GM19238 (cell line): ENCODE measurements at regions not wholly inside any gene's neighbourhood (a gene's known extent, or its start where the extent isn't known, plus 50 kb on each side); places are given as distances from the start of the nearest gene placed in this dataset.
A peak's percentile ranks its signal among the peaks of the same experiment; 100 is the strongest.

ENCODE experiments used
- DNase-seq: peaks from one replicate; pipeline ENCODE4 v3.0.0; 2011; ENCODE audit warnings: low spot score; ENCODE audit not compliant: insufficient read length

GRCh38 chr18:22543769-22544168, 126.1 kb upstream of the CTAGE1 start:
- no peak for DNase-seq

- no peak for DNase-seq
Observed at GRCh38 chr18:22544626-22545025, 126.9 kb upstream of the CTAGE1 start.

GRCh38 chr18:22545066-22545760, 127.5 kb upstream of the CTAGE1 start:
- DNase-seq, result no peak

- DNase-seq, result no peak
Observed at GRCh38 chr18:22546905-22547570, 129.3 kb upstream of the CTAGE1 start.

GRCh38 chr18:22547807-22548561, 130.3 kb upstream of the CTAGE1 start:
- no peak for DNase-seq

GRCh38 chr18:22549260-22549937, 131.7 kb upstream of the CTAGE1 start:
- no peak for DNase-seq

- no peak for DNase-seq
Observed at GRCh38 chr18:22550366-22550765, 132.7 kb upstream of the CTAGE1 start.

GRCh38 chr18:22550861-22551260, 133.1 kb upstream of the CTAGE1 start:
- no peak for DNase-seq

GRCh38 chr18:22551536-22552151, 133.9 kb upstream of the CTAGE1 start:
- no peak for DNase-seq

- DNase-seq, result no peak
Observed at GRCh38 chr18:22552254-22552653, 134.5 kb upstream of the CTAGE1 start.

GRCh38 chr18:22552899-22553460, 135.3 kb upstream of the CTAGE1 start:
- no peak for DNase-seq

- no peak for DNase-seq
Observed at GRCh38 chr18:22556222-22557167, 138.8 kb upstream of the CTAGE1 start.

GRCh38 chr18:22557168-22557941, 139.6 kb upstream of the CTAGE1 start:
- DNase-seq, result no peak

GRCh38 chr18:22558945-22559385, 141.2 kb upstream of the CTAGE1 start:
- DNase-seq, result no peak

GRCh38 chr18:22559414-22560274, 141.9 kb upstream of the CTAGE1 start:
- no peak for DNase-seq

GRCh38 chr18:22560275-22560610, 142.5 kb upstream of the CTAGE1 start:
- no peak for DNase-seq

- no peak for DNase-seq
Observed at GRCh38 chr18:22560797-22561196, 143.1 kb upstream of the CTAGE1 start.

GRCh38 chr18:22563164-22563583, 145.5 kb upstream of the CTAGE1 start:
- DNase-seq, result peak; percentile 22
